Stimulated activated CD4-positive, alpha-beta T cell treated with anti-CD3 and anti-CD28 coated beads, Interleukin-12 subunit alpha, Interleukin-12 subunit beta, amount 100 ng/mL, for 48 hours (primary cell): ENCODE measurements at regions not wholly inside any gene's neighbourhood (a gene's known extent, or its start where the extent isn't known, plus 50 kb on each side); places are given as distances from the start of the nearest gene placed in this dataset.
"Not testable (repeated sequence)": the region's sequence is repeated elsewhere in the genome, so short reads cannot be mapped to it uniquely, and the experiment has no call there.

Source experiments
- DNase-seq, 3 donors: peaks; one replicate each; pipeline ENCODE4 v3.0.0-alpha.2; 2020; ENCODE audit warnings: low read depth in 2 of 3, low spot score in 1 of 3

- no peak for DNase-seq
Measured at GRCh38 chr9:11142965-11143738, 530.4 kb upstream of the PTPRD start.

GRCh38 chr9:11144746-11145145, 531.9 kb upstream of the PTPRD start:
- DNase-seq: no peak

GRCh38 chr9:11148189-11148588, 535.4 kb upstream of the PTPRD start:
- no peak for DNase-seq

GRCh38 chr9:11149065-11149464, 536.3 kb upstream of the PTPRD start:
- no peak for DNase-seq

GRCh38 chr9:11158063-11158462, 545.3 kb upstream of the PTPRD start:
- no peak for DNase-seq

GRCh38 chr9:11158676-11159075, 545.9 kb upstream of the PTPRD start:
- no peak for DNase-seq

- no peak for DNase-seq
Measured at GRCh38 chr9:11159318-11159862, 546.6 kb upstream of the PTPRD start.

GRCh38 chr9:11163843-11164242, 551.0 kb upstream of the PTPRD start:
- no peak for DNase-seq

GRCh38 chr9:11182001-11182400, 569.2 kb upstream of the PTPRD start:
- DNase-seq: no peak

- DNase-seq: no peak
Measured at GRCh38 chr9:11190719-11191118, 577.9 kb upstream of the PTPRD start.

GRCh38 chr9:11192993-11193392, 580.2 kb upstream of the PTPRD start:
- DNase-seq: no peak

- DNase-seq: no peak
Measured at GRCh38 chr9:11194246-11194645, 581.4 kb upstream of the PTPRD start.

GRCh38 chr9:11196840-11197365, 584.1 kb upstream of the PTPRD start:
- not testable (repeated sequence) for DNase-seq

- no peak for DNase-seq
Measured at GRCh38 chr9:11199335-11199734, 586.5 kb upstream of the PTPRD start.

GRCh38 chr9:11204521-11204920, 591.7 kb upstream of the PTPRD start:
- no peak for DNase-seq

GRCh38 chr9:11206925-11207324, 594.1 kb upstream of the PTPRD start:
- DNase-seq: no peak

GRCh38 chr9:11233696-11234095, 620.9 kb upstream of the PTPRD start:
- no peak for DNase-seq

GRCh38 chr9:11235061-11235460, 622.3 kb upstream of the PTPRD start:
- no peak for DNase-seq

GRCh38 chr9:11241779-11242178, 629.0 kb upstream of the PTPRD start:
- no peak for DNase-seq

GRCh38 chr9:11257992-11258391, 645.2 kb upstream of the PTPRD start:
- no peak for DNase-seq

GRCh38 chr9:11269036-11269435, 656.2 kb upstream of the PTPRD start:
- DNase-seq: no peak

- DNase-seq: no peak
Measured at GRCh38 chr9:11275158-11275695, 662.4 kb upstream of the PTPRD start.
